ENCODE measurements at regions not wholly inside any gene's neighbourhood (a gene's known extent, or its start where the extent isn't known, plus 50 kb on each side); places are given as distances from the start of the nearest gene placed in this dataset.

GRCh38 chr2:80852079-80852807, 547.7 kb upstream of the LRRTM1 start:
- CTCF ChIA-PET: no interaction called here
- WGBS (ENCODE audit: missing lambda C conversion rate): under 1% methylated on average over 4 of the region's 4 CpGs
- POLR2A ChIA-PET: no interaction called here

DNA sequence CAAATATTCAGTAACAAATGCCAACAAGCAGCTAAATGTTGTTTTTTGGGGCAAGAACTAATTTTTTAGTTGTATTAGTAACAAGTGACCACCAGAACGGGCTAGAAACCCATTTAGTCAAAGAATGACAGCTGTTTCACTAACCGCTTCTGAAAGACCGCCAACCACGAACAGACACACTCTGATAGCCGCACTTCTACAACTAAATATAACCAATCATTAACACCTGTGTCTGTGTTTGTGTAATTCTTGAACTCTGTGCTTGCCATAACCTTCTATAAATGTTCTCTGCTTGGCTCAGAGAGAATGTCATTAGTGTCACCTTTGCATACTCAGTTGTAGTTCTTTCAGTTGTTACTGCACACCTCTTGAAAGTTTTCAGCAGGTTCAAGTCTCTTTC, 526.3 kb upstream of the LRRTM1 start:
- Histone ChIP-seq H3K27ac (no peak overlapping the region), H3K4me2 (no peak overlapping the region), H3K9me3 (no peaks in the 10 kb centered on the region; the same call in 2 of the 3 replicates), H3K4me1 (no peaks in the 10 kb centered on the region), H3K4me3 (no peak overlapping the region)
- TF ChIP-seq CBX8 (IDR thresholded peaks at IDR 0.05) (no peak), RAD21 (conservative IDR thresholded peaks at IDR 0.05 in 1 of 2, IDR thresholded peaks at IDR 0.05 in 1 of 2) (no peak), CBX2 (IDR thresholded peaks at IDR 0.05; ENCODE audit: borderline replicate concordance, low read depth) (no peak), NR3C1 (IDR thresholded peaks at IDR 0.05) (no peak)
- POLR2A ChIA-PET: no interaction called here
- no peak for ATAC-seq
- DNase-seq (ENCODE audit: low read depth in 1 of 2, low spot score in 1 of 2): no peak
- CTCF ChIA-PET: no interaction called here
- no peak for FAIRE-seq
- WGBS (ENCODE audit: missing lambda C conversion rate): 22% methylated on average over 5 of the region's 5 CpGs

More at GRCh38 chr2:80852079-80852807, 547.7 kb upstream of the LRRTM1 start:
- H3K4me1 ChIP-seq: no peaks in the 10 kb centered on the region
- H3K4me2 ChIP-seq: no peak overlapping the region
- DNase-seq (ENCODE audit: low read depth in 1 of 2, low spot score in 1 of 2) (no peak), FAIRE-seq (no peak), ATAC-seq (no peak)
- no peak overlapping the region for H3K4me3 ChIP-seq
- H3K27ac ChIP-seq: no peak overlapping the region
- TF ChIP-seq ELK1 (IDR thresholded peaks at IDR 0.05; ENCODE audit: low read depth, low read length): no peak
- TF ChIP-seq MAX (IDR thresholded peaks at IDR 0.05): no peak
- TF ChIP-seq ATOH8 (CRISPR knock-in tag; IDR thresholded peaks at IDR 0.05; ENCODE audit: low read depth): no peak
- TF ChIP-seq REST (IDR thresholded peaks at IDR 0.05): no peak
- no peak for TF ChIP-seq ESRRA (IDR thresholded peaks at IDR 0.05; ENCODE audit: borderline replicate concordance, low read length)
- no peak for TF ChIP-seq NR3C1 (IDR thresholded peaks at IDR 0.05)
- no peak for TF ChIP-seq POLR2AphosphoS2 (conservative IDR thresholded peaks at IDR 0.05; ENCODE audit: low read length)
- no peak for TF ChIP-seq EP300 (IDR thresholded peaks at IDR 0.05)
- H3K9me3 ChIP-seq: peaks cover 6% of the 10 kb centered on the region; the same call in 2 of the 3 replicates

DNA sequence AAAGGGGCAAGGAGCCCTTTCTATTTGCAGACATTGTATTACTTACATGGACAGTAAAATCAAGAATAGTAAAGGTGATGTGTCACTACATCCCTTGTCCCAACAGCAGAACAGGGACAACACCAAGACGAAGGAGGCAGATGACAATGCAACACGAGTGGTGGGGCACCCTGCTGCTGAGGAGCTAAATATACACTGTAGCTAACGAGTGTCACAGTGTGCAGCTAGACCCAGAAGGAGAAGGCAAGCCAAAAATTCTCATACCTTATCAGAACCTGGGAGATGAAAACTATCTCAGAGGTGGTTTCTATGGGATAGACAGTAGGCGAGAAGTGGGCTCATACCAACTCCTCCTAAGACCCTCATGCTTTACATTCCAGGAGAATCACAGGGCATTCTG, 518.4 kb upstream of the LRRTM1 start:
- Histone ChIP-seq H3K4me2 (no peak overlapping the region), H3K27ac (no peak overlapping the region), H3K4me3 (no peak overlapping the region), H3K9me3 (peaks cover 10% of the 10 kb centered on the region; the same call in 2 of the 3 replicates), H3K4me1 (no peaks in the 10 kb centered on the region)
- CTCF ChIA-PET: interaction anchor here (0.6 kb wide), 1 partner anchor 621 kb away, joined by 3 read pairs; no protein-coding TSS in a partner anchor
- no peak for DNase-seq (ENCODE audit: low read depth in 1 of 2, low spot score in 1 of 2)
- ATAC-seq: no peak
- FAIRE-seq: no peak
- POLR2A ChIA-PET: no interaction called here
- WGBS (ENCODE audit: missing lambda C conversion rate): 0% methylated on average over 4 of the region's 4 CpGs
- no peak for TF ChIP-seq KDM5A (IDR thresholded peaks at IDR 0.05)
- TF ChIP-seq PHF8 (IDR thresholded peaks at IDR 0.05; ENCODE audit: borderline replicate concordance, low read depth): no peak
- TF ChIP-seq TP53 (CRISPR knock-in tag; IDR thresholded peaks at IDR 0.05): no peak
- no peak for TF ChIP-seq CBX2 (IDR thresholded peaks at IDR 0.05; ENCODE audit: borderline replicate concordance, low read depth)
- TF ChIP-seq, protein P1, sequence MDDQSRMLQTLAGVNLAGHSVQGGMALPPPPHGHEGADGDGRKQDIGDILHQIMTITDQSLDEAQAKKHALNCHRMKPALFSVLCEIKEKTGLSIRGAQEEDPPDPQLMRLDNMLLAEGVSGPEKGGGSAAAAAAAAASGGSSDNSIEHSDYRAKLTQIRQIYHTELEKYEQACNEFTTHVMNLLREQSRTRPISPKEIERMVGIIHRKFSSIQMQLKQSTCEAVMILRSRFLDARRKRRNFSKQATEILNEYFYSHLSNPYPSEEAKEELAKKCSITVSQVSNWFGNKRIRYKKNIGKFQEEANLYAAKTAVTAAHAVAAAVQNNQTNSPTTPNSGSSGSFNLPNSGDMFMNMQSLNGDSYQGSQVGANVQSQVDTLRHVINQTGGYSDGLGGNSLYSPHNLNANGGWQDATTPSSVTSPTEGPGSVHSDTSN (IDR thresholded peaks at IDR 0.05): no peak
- no peak for TF ChIP-seq EP300 (IDR thresholded peaks at IDR 0.05)
- TF ChIP-seq FOXS1 (CRISPR knock-in tag; IDR thresholded peaks at IDR 0.05): no peak
- TF ChIP-seq JUN (IDR thresholded peaks at IDR 0.05): no peak
- no peak for TF ChIP-seq MAZ (IDR thresholded peaks at IDR 0.05; ENCODE audit: borderline replicate concordance, low read depth, low read length)
- TF ChIP-seq REST (IDR thresholded peaks at IDR 0.05): no peak
- TF ChIP-seq FOSL2 (IDR thresholded peaks at IDR 0.05): no peak
- TF ChIP-seq FOSL2 (CRISPR knock-in tag; IDR thresholded peaks at IDR 0.05): no peak
